Fibroblast of the aortic adventitia (primary cell): ENCODE measurements at regions not wholly inside any gene's neighbourhood (a gene's known extent, or its start where the extent isn't known, plus 50 kb on each side); places are given as distances from the start of the nearest gene placed in this dataset.

ENCODE experiments used
- DNase-seq: peaks from one replicate; pipeline ENCODE4 v3.0.0-alpha.2; 2010; ENCODE audit warnings: low read depth
- H3K4me3 ChIP-seq: 2 replicates; pipeline ENCODE4 v1.5.1; 2011; ENCODE audit warnings: low read depth, mild to moderate bottlenecking, control low read depth, low read length, moderate library complexity
- CTCF ChIP-seq: IDR thresholded peaks from 2 replicates; pipeline ENCODE4 v1.5.1; 2011; ENCODE audit warnings: mild to moderate bottlenecking, low read length, control low read depth, inconsistent platforms; ENCODE audit not compliant: insufficient read depth

- no peak overlapping the region for H3K4me3 ChIP-seq
- no peak for TF ChIP-seq CTCF
- DNase-seq: no peak
These were observed 90.9 kb downstream of the KIF4B start for GRCh38 chr5:155104441-155104840.

- no peak for TF ChIP-seq CTCF
- DNase-seq: no peak
- no peak overlapping the region for H3K4me3 ChIP-seq
These were observed 92.7 kb downstream of the KIF4B start for GRCh38 chr5:155106221-155106620.

GRCh38 chr5:155113888-155114287, 100.3 kb downstream of the KIF4B start:
- no peak for TF ChIP-seq CTCF
- no peak for DNase-seq
- H3K4me3 ChIP-seq: no peak overlapping the region

GRCh38 chr5:155114655-155115054, 101.1 kb downstream of the KIF4B start:
- TF ChIP-seq CTCF: no peak
- no peak for DNase-seq
- H3K4me3 ChIP-seq: no peak overlapping the region

- no peak for DNase-seq
- no peak for TF ChIP-seq CTCF
- no peak overlapping the region for H3K4me3 ChIP-seq
These were observed 103.1 kb downstream of the KIF4B start for GRCh38 chr5:155116456-155117251.

GRCh38 chr5:155125551-155126095, 112.1 kb downstream of the KIF4B start:
- no peak for DNase-seq
- no peak for TF ChIP-seq CTCF

GRCh38 chr5:155126573-155126972, 113.0 kb downstream of the KIF4B start:
- H3K4me3 ChIP-seq: no peak overlapping the region
- no peak for DNase-seq
- no peak for TF ChIP-seq CTCF

More at GRCh38 chr5:155125551-155126095, 112.1 kb downstream of the KIF4B start:
- no peak overlapping the region for H3K4me3 ChIP-seq
